ENCODE measurements at regions not wholly inside any gene's neighbourhood (a gene's known extent, or its start where the extent isn't known, plus 50 kb on each side); places are given as distances from the start of the nearest gene placed in this dataset.

DNA sequence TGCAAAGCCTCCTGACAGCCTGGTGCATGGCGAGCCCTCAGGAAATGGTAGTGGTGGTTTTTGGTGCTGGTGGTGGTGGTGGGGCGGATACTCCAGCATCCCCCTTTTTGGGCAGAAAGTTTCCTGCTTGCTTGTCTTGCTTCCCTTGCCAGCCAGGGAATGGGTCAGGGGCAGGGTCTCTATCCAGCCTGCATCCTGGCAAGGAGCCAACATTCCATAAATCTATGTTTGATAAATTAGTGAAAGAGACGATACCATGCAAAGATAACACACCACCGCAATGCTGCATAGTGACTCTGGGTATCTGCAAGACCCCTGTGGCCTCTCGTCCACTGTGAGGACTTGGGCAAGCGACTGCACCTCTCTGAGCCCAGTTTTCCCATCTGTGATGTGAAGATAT, 246.2 kb downstream of the LRFN2 start:
- no peak for DNase-seq (ENCODE audit: low read depth in 2 of 2)

GRCh38 chr6:40340196-40340595, 247.0 kb downstream of the LRFN2 start:
- no peak for DNase-seq (ENCODE audit: low read depth in 2 of 2)

DNA sequence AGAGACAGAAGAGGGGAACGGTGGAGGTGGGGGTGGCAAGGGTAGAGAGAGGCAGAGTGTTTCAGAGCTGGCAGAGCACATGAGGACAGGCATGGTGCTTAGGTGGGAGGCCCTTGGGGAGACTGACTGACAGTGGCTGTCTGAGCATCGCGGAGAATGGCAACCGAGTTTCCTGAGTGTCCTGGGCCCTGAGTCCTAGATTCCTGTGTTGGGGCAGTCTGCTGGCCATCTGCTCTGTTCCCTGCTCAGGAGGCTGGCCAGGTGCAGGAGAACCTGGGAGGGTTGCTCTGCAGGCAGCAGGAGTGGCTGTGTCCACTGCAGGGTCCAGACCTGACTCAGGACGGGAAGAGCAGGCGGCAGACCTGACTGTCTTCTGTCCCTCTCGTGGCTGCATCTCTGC, 248.9 kb downstream of the LRFN2 start:
- DNase-seq (ENCODE audit: low read depth in 2 of 2), result no peak

GRCh38 chr6:40336940-40337760, 250.0 kb downstream of the LRFN2 start:
- no peak for DNase-seq (ENCODE audit: low read depth in 2 of 2)

DNA sequence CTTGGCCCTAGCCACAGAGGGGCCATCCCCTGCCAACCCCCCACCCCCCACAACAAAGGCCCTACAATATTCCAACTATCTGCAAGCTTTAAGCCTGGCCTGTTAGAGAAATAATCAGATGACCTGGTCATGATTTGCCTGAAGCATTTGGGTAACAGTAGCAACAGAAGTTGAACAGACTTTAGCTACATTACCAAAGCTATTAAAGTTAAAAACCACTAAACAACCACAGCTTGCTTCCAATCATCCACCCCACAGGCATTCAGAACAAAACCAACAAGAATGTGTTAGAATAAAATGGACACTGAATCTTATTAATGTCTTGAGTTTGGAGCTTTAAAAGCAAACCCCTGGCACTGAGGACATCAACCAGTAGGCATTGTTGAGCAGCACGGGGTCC, 250.9 kb downstream of the LRFN2 start:
- DNase-seq (ENCODE audit: low read depth in 2 of 2), result no peak

- no peak for DNase-seq (ENCODE audit: low read depth in 2 of 2)
Measured at GRCh38 chr6:40334496-40335270, 252.5 kb downstream of the LRFN2 start.

- DNase-seq (ENCODE audit: low read depth in 2 of 2), result no peak
Measured at GRCh38 chr6:40331545-40331944, 255.6 kb downstream of the LRFN2 start.

- no peak for DNase-seq (ENCODE audit: low read depth in 2 of 2)
Measured at GRCh38 chr6:40330301-40330721, 256.9 kb downstream of the LRFN2 start.

DNA sequence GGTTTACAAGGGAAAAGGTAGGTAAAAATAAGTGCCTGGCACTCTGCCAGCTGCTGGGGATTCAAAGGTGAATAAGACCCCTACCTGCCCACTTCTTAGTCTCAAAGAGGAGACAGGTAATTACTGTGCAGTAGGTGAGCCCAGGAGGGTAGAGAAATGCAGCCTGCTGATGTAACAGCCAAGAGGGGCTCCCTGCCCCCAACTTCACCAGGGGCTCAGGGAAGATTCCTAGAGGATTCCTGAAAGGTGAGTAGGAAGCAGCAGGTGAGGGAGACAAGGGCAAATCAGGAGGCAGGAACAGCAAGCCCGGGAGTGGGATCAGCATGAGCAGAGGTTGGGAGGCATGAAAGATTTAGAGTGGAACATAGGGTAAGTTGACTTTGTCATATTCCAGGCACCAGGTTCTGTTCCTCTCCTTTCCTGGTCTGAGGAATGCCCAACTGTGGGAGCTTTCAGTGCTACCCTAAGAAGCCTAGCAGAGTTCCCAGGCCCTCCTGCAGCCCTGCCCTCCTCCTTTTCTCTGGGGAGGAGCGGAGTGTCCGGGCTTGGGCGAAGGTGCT, 258.1 kb downstream of the LRFN2 start:
- DNase-seq (ENCODE audit: low read depth in 2 of 2), result no peak

DNA sequence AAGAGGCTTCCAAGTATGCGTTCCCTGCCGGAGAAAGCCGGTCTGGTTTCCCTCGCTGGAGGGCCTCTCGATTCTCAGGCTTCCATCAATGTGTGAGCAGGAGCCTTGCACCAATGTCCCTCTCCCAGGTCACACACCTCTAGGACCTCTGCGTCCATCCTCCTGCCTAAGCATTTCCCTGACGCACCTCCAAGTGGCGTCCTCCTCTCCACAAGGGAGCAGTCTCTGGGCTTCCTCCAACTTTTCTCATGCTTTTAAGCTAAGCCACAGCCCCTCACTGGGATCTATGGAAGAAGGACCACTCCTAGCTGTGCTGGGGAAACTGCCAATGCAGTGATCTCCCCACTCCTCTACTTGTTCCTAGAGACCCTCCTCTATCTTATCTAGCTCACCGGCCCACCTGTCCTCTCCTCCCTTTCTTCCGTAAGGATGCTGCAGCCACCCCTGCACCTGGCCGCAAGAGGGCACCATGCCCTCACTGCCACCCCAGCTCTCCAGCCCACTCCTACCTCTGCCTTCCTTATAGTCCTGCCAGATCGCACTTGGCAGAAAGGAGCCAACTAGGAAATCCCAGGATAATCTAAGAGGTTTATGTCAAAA, 258.7 kb downstream of the LRFN2 start:
- DNase-seq (ENCODE audit: low read depth in 2 of 2), result peak; percentile 14 to 31

- DNase-seq (ENCODE audit: low read depth in 2 of 2), result no peak
Measured at GRCh38 chr6:40326714-40327421, 260.3 kb downstream of the LRFN2 start.

GRCh38 chr6:40325791-40326190, 261.4 kb downstream of the LRFN2 start:
- DNase-seq (ENCODE audit: low read depth in 2 of 2), result no peak

GRCh38 chr6:40325041-40325440, 262.1 kb downstream of the LRFN2 start:
- DNase-seq (ENCODE audit: low read depth in 2 of 2), result no peak

DNA sequence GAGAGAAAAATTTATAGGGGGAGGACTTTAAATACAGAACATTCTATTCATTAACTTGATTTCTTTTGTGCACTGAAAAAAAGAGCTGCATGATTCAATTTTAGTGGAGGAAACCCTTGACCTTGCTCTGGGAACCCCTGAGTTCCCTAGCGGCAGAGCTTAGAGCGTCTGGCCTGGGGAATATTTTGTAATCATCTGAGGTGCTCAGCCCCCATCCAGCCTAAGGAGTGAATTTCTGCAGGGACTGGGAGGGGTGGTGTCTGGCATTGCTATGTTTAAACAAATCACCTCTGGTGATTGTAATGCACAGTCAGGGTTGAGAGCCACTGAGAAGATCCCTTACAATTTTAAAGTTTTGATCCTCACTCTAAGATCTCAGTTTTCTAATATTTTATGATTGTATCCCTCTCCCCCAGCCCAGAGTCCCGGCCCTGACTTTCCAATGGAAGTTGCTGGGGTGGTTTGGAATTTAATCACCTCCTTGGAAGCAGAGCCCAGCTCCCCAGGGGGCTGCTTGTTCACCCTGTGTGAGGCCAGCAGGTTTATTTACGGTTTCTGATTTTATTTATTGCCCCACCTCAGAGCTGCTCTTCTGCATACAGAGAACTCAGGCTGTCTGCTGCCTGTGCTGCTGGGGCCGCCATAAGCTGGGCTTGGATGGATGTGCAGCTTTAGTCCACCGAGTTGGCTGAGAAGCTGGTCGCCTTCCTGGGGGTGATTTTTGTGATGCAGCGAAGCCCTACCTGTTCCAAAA, 263.1 kb downstream of the LRFN2 start:
- no peak for DNase-seq (ENCODE audit: low read depth in 2 of 2)

DNA sequence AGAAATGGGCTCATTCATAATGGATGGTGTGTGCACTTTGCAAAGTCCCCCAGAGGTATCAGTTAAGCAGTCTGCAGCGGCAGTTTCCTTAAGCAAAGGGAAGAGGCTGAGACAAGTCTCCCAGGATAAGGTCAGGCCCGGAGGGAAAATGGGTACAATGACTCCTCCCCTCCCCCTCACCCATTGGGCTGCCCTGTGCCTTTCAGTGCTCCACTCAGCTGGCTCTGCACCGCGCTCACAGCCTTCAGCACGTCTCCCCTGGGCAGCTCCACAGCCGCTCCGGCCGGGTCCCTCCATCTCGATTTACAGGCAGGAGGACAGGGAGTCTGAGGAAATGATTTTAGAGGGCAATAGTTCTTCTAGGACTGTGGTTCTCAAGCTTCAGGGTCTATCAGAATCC, 264.8 kb downstream of the LRFN2 start:
- DNase-seq (ENCODE audit: low read depth in 2 of 2), result no peak

DNA sequence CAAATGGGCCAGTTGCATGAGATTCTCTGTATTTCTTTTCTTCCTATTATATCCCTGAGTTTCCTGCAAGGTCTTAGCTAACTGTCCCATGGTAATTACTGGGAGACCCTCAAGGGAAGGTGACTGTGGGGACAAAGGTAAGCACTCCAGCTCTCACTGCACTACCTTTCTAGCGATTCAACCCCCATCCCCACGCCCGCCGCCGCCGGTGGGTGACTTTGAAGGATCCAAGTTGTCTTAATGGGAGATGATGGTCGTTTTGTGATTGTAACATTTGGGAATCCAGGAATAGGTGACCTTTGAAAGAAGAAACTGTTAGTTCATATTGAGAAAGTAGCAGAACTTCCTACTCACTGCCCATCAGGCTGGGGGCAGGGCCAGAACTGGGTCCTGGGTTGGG, 265.5 kb downstream of the LRFN2 start:
- no peak for DNase-seq (ENCODE audit: low read depth in 2 of 2)

DNA sequence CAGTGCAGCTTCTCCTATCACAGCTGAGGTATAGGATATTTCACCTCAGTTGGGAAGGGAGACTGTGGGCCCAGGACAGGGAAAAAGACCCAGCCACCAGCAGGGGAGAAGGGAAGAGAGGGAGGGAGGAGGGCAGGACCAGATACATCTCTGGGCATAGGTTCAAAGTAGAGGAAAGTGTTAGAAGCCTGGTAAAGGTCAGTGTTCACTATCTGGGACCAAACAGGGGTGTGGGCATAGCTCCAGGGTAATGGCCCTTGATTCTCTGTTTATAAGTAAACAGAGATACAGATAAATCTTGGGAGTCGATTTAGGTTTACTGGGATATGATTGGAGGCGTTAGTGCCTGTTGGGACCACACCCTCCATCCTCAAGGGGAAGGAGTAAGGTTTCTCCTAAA, 266.2 kb downstream of the LRFN2 start:
- no peak for DNase-seq (ENCODE audit: low read depth in 2 of 2)

- DNase-seq (ENCODE audit: low read depth in 2 of 2), result no peak
Measured at GRCh38 chr6:40320441-40320840, 266.7 kb downstream of the LRFN2 start.

GRCh38 chr6:40319124-40319523, 268.0 kb downstream of the LRFN2 start:
- no peak for DNase-seq (ENCODE audit: low read depth in 2 of 2)

GRCh38 chr6:40315060-40315459, 272.1 kb downstream of the LRFN2 start:
- no peak for DNase-seq (ENCODE audit: low read depth in 2 of 2)

DNA sequence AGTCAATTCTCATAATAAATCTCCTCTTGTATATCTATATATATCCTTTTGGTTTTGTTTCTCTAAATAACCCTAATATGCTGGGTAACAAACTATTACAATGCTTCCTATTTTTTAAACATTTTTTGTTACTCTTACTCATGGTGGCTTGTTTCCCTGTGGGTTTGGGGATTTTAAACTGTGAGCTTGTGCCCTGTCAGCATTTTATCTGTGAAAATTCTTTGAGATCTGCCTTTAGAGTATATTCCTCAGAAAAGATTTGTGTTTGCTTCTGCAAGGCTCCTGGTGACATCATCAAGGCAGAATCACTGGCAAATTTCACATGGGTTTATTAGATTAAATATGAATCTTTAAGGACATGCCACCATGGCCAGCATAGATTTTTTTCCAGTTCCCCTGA, 273.6 kb downstream of the LRFN2 start:
- no peak for DNase-seq (ENCODE audit: low read depth in 2 of 2)

Data from stimulated activated CD4-positive, alpha-beta T cell treated with anti-CD3 and anti-CD28 coated beads, Interleukin-1b, Interleukin-23, amount 100 ng/mL, for 4 hours (primary cell).